IMR-90 (cell line): ENCODE measurements at regions not wholly inside any gene's neighbourhood (a gene's known extent, or its start where the extent isn't known, plus 50 kb on each side); places are given as distances from the start of the nearest gene placed in this dataset.

Experiments
- ATAC-seq: fragments of 200-7000 bp; cut with Tn5 transposase; 2 replicates; pipeline ENCODE4 v1.9.1; 2020; ENCODE audit warnings: low read depth, mild to moderate bottlenecking, moderate library complexity
- BruUV-seq: library from RNA; stranded (reverse); fragments of 400-500 nt; replicated peaks from 2 replicates; lab custom pipeline; 2021; lab: Mats Ljungman, UMichigan
- CTCF ChIA-PET: fragments of 300-600 bp; formaldehyde crosslinking; extraction: SDS; loops from one replicate; lab custom pipeline; 2021; ENCODE audit warnings: antibody characterized with exemption; lab: Yijun Ruan, JAX
- POLR2A ChIA-PET: fragments of 300-600 bp; sonication (Branson Sonifier 250); formaldehyde crosslinking; loops from one replicate; lab custom pipeline; 2022; ENCODE audit warnings: antibody characterized with exemption; ENCODE audit not compliant: unreplicated experiment; lab: Charles Lee
- DNase-seq: peaks from one replicate; pipeline ENCODE4 v3.0.0; 2013
- H2AFZ ChIP-seq: replicated peaks from 2 replicates; pipeline ENCODE3; 2013; ENCODE audit warnings: low read length, mild to moderate bottlenecking; ENCODE audit not compliant: poor library complexity
- H2AK5ac ChIP-seq: 2 replicates; pipeline ENCODE4 v1.6.1; 2013; ENCODE audit warnings: low read depth, low read length, inconsistent platforms
- H2AK9ac ChIP-seq: replicated peaks from 2 replicates; pipeline ENCODE3; 2013; ENCODE audit warnings: mild to moderate bottlenecking, low read depth, low read length, moderate library complexity; ENCODE audit not compliant: poor library complexity
- H2BK120ac ChIP-seq: 2 replicates; pipeline ENCODE4 v1.6.1; 2013; ENCODE audit warnings: low read depth, low read length, inconsistent platforms
- H2BK15ac ChIP-seq: 3 replicates; pipeline ENCODE4 v1.6.1; 2013; ENCODE audit warnings: low read depth, low read length, inconsistent platforms
- H2BK20ac ChIP-seq: 2 replicates; pipeline ENCODE4 v1.6.1; 2013; ENCODE audit warnings: low read depth, mild to moderate bottlenecking, inconsistent platforms, low read length, moderate library complexity
- H2BK5ac ChIP-seq: 2 replicates; pipeline ENCODE4 v1.6.1; 2013; ENCODE audit warnings: mild to moderate bottlenecking, low read depth, low read length, inconsistent platforms; ENCODE audit not compliant: poor library complexity, severe bottlenecking
- H3K14ac ChIP-seq: replicated peaks from 2 replicates; pipeline ENCODE4 v1.6.1; 2013; ENCODE audit warnings: low read depth, low read length, inconsistent platforms
- H3K18ac ChIP-seq: 2 replicates; pipeline ENCODE4 v1.6.1; 2013; ENCODE audit warnings: low read depth, low read length, control low read depth
- H3K23ac ChIP-seq: 2 replicates; pipeline ENCODE4 v1.6.1; 2013; ENCODE audit warnings: low read depth, low read length, inconsistent platforms
- H3K27ac ChIP-seq: 2 replicates; pipeline ENCODE4 v1.5.1; 2013; ENCODE audit warnings: mild to moderate bottlenecking, control low read depth, low read length; ENCODE audit not compliant: insufficient read depth
- H3K27me3 ChIP-seq: 2 replicates; pipeline ENCODE4 v1.6.1; 2013; ENCODE audit warnings: low read length; ENCODE audit not compliant: control insufficient read depth, insufficient read depth
- H3K36me3 ChIP-seq: 2 replicates; pipeline ENCODE4 v1.6.1; 2013; ENCODE audit warnings: low read length, mixed read lengths; ENCODE audit not compliant: control insufficient read depth, insufficient read depth
- H3K4ac ChIP-seq: 2 replicates; pipeline ENCODE4 v1.6.1; 2013; ENCODE audit warnings: low read depth, low read length, inconsistent platforms
- H3K4me1 ChIP-seq: 2 replicates; pipeline ENCODE4 v1.6.1; 2013; ENCODE audit warnings: low read length, mixed read lengths; ENCODE audit not compliant: control insufficient read depth, insufficient read depth
- H3K4me2 ChIP-seq: 2 replicates; pipeline ENCODE4 v1.6.1; 2013; ENCODE audit warnings: low read depth, mild to moderate bottlenecking, control low read depth, low read length, moderate library complexity
- H3K4me3 ChIP-seq: 2 replicates; pipeline ENCODE4 v1.5.1; 2013; ENCODE audit warnings: low read depth, mild to moderate bottlenecking, control low read depth, low read length, moderate library complexity; ENCODE audit not compliant: insufficient read depth
- H3K56ac ChIP-seq: 2 replicates; pipeline ENCODE4 v1.6.1; 2013; ENCODE audit warnings: low read length, inconsistent platforms; ENCODE audit not compliant: insufficient read depth; ENCODE audit errors: extremely low read depth
- H3K79me1 ChIP-seq, 2 experiments: 2 replicates each; pipeline ENCODE4 v1.6.1; 2013; ENCODE audit warnings: low read length in 2 of 2, inconsistent platforms in 1 of 2, low read depth in 1 of 2
- H3K9ac ChIP-seq: 2 replicates; pipeline ENCODE4 v1.6.1; 2013; ENCODE audit warnings: low read depth, low read length, control low read depth
- H3K9me1 ChIP-seq: 2 replicates; pipeline ENCODE4 v1.6.1; 2013; ENCODE audit warnings: low read length, inconsistent platforms; ENCODE audit not compliant: insufficient read depth
- H3K9me3 ChIP-seq: 2 replicates; pipeline ENCODE4 v1.6.1; 2013; ENCODE audit warnings: low read length; ENCODE audit not compliant: control insufficient read depth, insufficient read depth
- H4K20me1 ChIP-seq: 2 replicates; pipeline ENCODE4 v1.6.1; 2013; ENCODE audit warnings: low read length, inconsistent platforms; ENCODE audit not compliant: insufficient read depth
- H4K5ac ChIP-seq: 2 replicates; pipeline ENCODE4 v1.6.1; 2013; ENCODE audit warnings: mild to moderate bottlenecking, low read depth, low read length, control low read depth
- H4K8ac ChIP-seq, 2 experiments: 2 replicates each; pipeline ENCODE4 v1.6.1; 2013; ENCODE audit warnings: low read depth in 2 of 2, low read length in 2 of 2, control low read depth in 1 of 2, inconsistent platforms in 1 of 2
- H4K91ac ChIP-seq: 2 replicates; pipeline ENCODE4 v1.6.1; 2013; ENCODE audit warnings: low read depth, low read length, inconsistent platforms; ENCODE audit not compliant: insufficient read depth
- RAD21 ChIP-seq: IDR thresholded peaks from 2 replicates; pipeline ENCODE4 v1.6.1; 2012; ENCODE audit warnings: low read length, improper control_type of control experiment
- WGBS, 2 experiments: methylation state at CpG; one replicate each; pipeline versions ENCODE4 v1.1.5 to v1.1.7; 2013; ENCODE audit warnings: missing lambda C conversion rate in 2 of 2; ENCODE audit not compliant: insufficient read length in 1 of 2; ENCODE audit errors: extremely low coverage in 2 of 2; 5-methylcytosine and 5-hydroxymethylcytosine counted together
- dilution Hi-C: fragments of 300-500 bp; cut with HindIII; formaldehyde crosslinking; loops from one replicate; pipeline ENCODE4 v1.14.3; 2018; ENCODE audit warnings: low sequenced_read_pairs; ENCODE audit not compliant: unreplicated experiment
- in situ Hi-C: fragments of 300-500 bp; cut with MboI; formaldehyde crosslinking; loops from 3 replicates; pipeline ENCODE4 v1.14.3; 2019; ENCODE audit warnings: low sequenced_read_pairs, inconsistent platforms, mixed read lengths
- intact Hi-C: fragments of 100-400 bp; cut with micrococcal nuclease; formaldehyde crosslinking; loops from 2 replicates; pipeline ENCODE4 v1.10.0; 2022

DNA sequence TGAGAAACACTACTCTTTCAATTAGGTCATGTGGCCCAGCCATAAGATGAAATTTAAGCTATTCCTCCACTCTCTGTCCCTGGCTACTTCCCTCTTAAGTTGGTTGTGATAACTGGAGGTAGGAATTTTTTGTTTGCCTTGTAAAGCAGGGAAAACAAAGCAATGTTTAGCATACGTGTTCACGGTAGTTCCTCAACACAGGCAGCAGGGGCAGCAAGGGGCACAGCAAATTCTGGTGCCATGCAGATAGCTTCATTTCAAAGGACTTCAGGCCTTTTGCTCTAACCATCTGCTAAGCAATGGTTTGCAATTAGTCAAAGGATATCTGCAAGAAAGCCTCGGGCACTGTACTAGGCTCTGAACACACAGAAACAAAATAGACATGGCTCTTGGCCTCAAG lies 330.2 kb downstream of the ZIC3 start:
- BruUV-seq, result no TSS peak
- in situ Hi-C loops, result no loop called here
- Histone ChIP-seq H2AK5ac (no peak overlapping the region), H3K4me3 (no peak overlapping the region), H2BK15ac (no peak overlapping the region), H3K4ac (no peak overlapping the region), H4K91ac (no peak overlapping the region), H3K79me1 (no peaks in the 10 kb centered on the region), H2AFZ (no peak overlapping the region), H3K56ac (no peak overlapping the region), H3K18ac (no peak overlapping the region), H3K4me2 (no peak overlapping the region), H2BK5ac (no peak overlapping the region), H3K9ac (no peak overlapping the region), H2AK9ac (no peak overlapping the region), H3K36me3 (no peaks in the 10 kb centered on the region), H2BK120ac (no peak overlapping the region), H3K23ac (no peak overlapping the region), H3K9me3 (peaks cover 3% of the 10 kb centered on the region; the same call in 1 of the 2 replicates), H4K8ac (no peak overlapping the region), H4K5ac (no peak overlapping the region), H3K4me1 (no peaks in the 10 kb centered on the region), H3K14ac (no peak overlapping the region), H3K27me3 (no peaks in the 10 kb centered on the region), H3K27ac (no peak overlapping the region), H2BK20ac (no peak overlapping the region), H3K9me1 (no peaks in the 10 kb centered on the region), H4K20me1 (no peaks in the 10 kb centered on the region)
- ChIA-PET CTCF (no interaction called here), POLR2A (no interaction called here)
- ATAC-seq (no peak), DNase-seq (no peak)
- TF ChIP-seq RAD21, result no peak
- dilution Hi-C loops, result no loop called here
- WGBS, 2 experiments, result no CpG with 5 or more reads among the region's 3 CpGs
- intact Hi-C loops, result no loop called here
